Peyer's patch (tissue), 4 donors: ENCODE measurements at regions not wholly inside any gene's neighbourhood (a gene's known extent, or its start where the extent isn't known, plus 50 kb on each side); places are given as distances from the start of the nearest gene placed in this dataset.

Experiments
- POLR2A ChIP-seq, 2 donors: fragments of 450-650 bp; IDR thresholded peaks; one replicate each; pipeline ENCODE4 v1.5.1; 2017; ENCODE audit warnings: antibody characterized with exemption in 2 of 2, mild to moderate bottlenecking in 2 of 2, moderate library complexity in 2 of 2
- TF ChIP-seq, protein P1 (sequence below), 6 experiments: fragments of 450-650 bp in 4 of 6; fragments of 200-600 bp in 2 of 6; sonication (generic) in 1 of 6; IDR thresholded peaks; one replicate each; pipeline ENCODE4 v1.5.1; 2017 to 2019; ENCODE audit warnings: antibody characterized with exemption in 6 of 6, mild to moderate bottlenecking in 3 of 6, moderate library complexity in 1 of 6

DNA sequence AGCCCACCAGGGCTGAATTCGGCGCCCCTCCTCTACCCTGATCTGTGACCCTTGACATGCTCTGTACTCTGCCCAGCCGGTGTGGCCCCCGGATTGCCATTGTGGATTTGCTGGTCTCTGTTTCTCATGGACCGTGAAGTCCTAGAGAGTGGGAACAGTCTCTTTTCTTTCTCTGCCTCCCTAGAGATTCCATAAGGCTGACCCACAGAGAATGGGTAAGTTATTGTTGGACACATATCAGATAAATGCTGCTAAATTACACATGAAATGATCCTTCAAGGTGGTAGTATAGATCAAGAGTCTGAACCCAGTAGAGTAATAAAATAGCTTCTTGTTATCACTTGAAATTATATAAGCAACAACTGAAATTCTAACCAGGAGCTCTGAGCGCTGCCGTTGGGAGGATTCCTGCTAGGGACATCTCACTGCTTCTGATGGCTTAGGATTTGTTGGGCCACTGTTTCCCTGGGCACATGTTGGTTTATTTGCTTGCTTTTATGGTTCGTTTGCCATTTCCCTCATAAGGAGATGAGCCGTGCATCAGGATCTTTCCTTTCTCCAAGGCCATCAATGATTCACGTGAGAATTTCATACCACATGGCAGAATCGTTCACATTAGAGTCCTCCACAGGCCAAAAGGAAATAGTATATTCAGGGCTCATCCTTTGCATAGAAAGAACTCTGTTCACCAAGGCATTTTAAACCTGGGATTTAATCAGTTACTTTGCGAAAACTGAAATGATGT is 111.9 kb downstream of the ZBTB18 start:
- TF ChIP-seq, protein P1, sequence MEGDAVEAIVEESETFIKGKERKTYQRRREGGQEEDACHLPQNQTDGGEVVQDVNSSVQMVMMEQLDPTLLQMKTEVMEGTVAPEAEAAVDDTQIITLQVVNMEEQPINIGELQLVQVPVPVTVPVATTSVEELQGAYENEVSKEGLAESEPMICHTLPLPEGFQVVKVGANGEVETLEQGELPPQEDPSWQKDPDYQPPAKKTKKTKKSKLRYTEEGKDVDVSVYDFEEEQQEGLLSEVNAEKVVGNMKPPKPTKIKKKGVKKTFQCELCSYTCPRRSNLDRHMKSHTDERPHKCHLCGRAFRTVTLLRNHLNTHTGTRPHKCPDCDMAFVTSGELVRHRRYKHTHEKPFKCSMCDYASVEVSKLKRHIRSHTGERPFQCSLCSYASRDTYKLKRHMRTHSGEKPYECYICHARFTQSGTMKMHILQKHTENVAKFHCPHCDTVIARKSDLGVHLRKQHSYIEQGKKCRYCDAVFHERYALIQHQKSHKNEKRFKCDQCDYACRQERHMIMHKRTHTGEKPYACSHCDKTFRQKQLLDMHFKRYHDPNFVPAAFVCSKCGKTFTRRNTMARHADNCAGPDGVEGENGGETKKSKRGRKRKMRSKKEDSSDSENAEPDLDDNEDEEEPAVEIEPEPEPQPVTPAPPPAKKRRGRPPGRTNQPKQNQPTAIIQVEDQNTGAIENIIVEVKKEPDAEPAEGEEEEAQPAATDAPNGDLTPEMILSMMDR (IDR thresholded peaks at IDR 0.05) = no peak
- TF ChIP-seq POLR2A (IDR thresholded peaks at IDR 0.05) = no peak
